Activated CD8-positive, alpha-beta T cell treated with anti-CD3 and anti-CD28 coated beads for 36 hours (primary cell): ENCODE measurements at regions not wholly inside any gene's neighbourhood (a gene's known extent, or its start where the extent isn't known, plus 50 kb on each side); places are given as distances from the start of the nearest gene placed in this dataset.

Source experiments
- ATAC-seq: fragments of 200-7000 bp; cut with Tn5 transposase; one replicate; pipeline ENCODE4 v1.10.0; 2021; ENCODE audit warnings: mild to moderate bottlenecking, moderate library complexity
- CTCF ChIA-PET: fragments of 350-600 bp; sonication (Branson Sonifier 250); formaldehyde crosslinking; loops from one replicate; lab custom pipeline; 2021; ENCODE audit warnings: antibody characterized with exemption; lab: Charles Lee
- POLR2A ChIA-PET: fragments of 350-600 bp; sonication (Branson Sonifier 250); formaldehyde crosslinking; loops from one replicate; lab custom pipeline; 2021; ENCODE audit warnings: antibody characterized with exemption; lab: Charles Lee
- DNase-seq: peaks from one replicate; pipeline ENCODE4 v3.0.0-alpha.2; 2020
- H3K27ac Mint-ChIP-seq: one replicate; pipeline ENCODE4 v1.8.0; 2021; ENCODE audit warnings: mild to moderate bottlenecking, mixed read lengths
- H3K27me3 Mint-ChIP-seq: one replicate; pipeline ENCODE4 v1.8.0; 2021; ENCODE audit warnings: mixed read lengths
- H3K36me3 Mint-ChIP-seq: one replicate; pipeline ENCODE4 v1.8.0; 2021; ENCODE audit warnings: low read depth, mixed read lengths
- H3K4me1 Mint-ChIP-seq: one replicate; pipeline ENCODE4 v1.8.0; 2021; ENCODE audit warnings: low read depth, mixed read lengths
- H3K4me3 Mint-ChIP-seq: one replicate; pipeline ENCODE4 v1.8.0; 2021; ENCODE audit warnings: mild to moderate bottlenecking, moderate library complexity, mixed read lengths
- H3K9me3 Mint-ChIP-seq: one replicate; pipeline ENCODE4 v1.8.0; 2021; ENCODE audit warnings: mixed read lengths
- CTCF ChIP-seq: fragments of 200-600 bp; IDR thresholded peaks from one replicate; pipeline ENCODE4 v1.8.0; 2022; ENCODE audit warnings: antibody characterized with exemption, mild to moderate bottlenecking
- intact Hi-C: fragments of 100-400 bp; cut with micrococcal nuclease; formaldehyde crosslinking; loops from one replicate; pipeline ENCODE4 v1.10.0; 2022

GRCh38 chr2:4256351-4256750 is 553.0 kb downstream of the DCDC2C start:
- H3K36me3 Mint-ChIP-seq, result no peaks in the 10 kb centered on the region
- intact Hi-C loops, result no loop called here
- CTCF ChIA-PET, result no interaction called here
- peaks cover under 1% of the 10 kb centered on the region for H3K9me3 Mint-ChIP-seq
- TF ChIP-seq CTCF, result no peak
- no peak for DNase-seq
- no peaks in the 10 kb centered on the region for H3K4me1 Mint-ChIP-seq
- H3K27ac Mint-ChIP-seq, result no peak overlapping the region
- no peaks in the 10 kb centered on the region for H3K27me3 Mint-ChIP-seq
- POLR2A ChIA-PET, result no interaction called here
- H3K4me3 Mint-ChIP-seq, result no peak overlapping the region
- ATAC-seq, result no peak

GRCh38 chr2:4258563-4258962 is 555.2 kb downstream of the DCDC2C start:
- no peak for TF ChIP-seq CTCF
- Mint-ChIP-seq H3K27me3 (no peaks in the 10 kb centered on the region), H3K9me3 (no peaks in the 10 kb centered on the region), H3K4me3 (no peak overlapping the region), H3K27ac (no peak overlapping the region), H3K36me3 (no peaks in the 10 kb centered on the region), H3K4me1 (no peaks in the 10 kb centered on the region)
- ChIA-PET POLR2A (no interaction called here), CTCF (no interaction called here)
- intact Hi-C loops, result no loop called here
- ATAC-seq, result no peak
- no peak for DNase-seq

GRCh38 chr2:4265936-4266335 is 562.6 kb downstream of the DCDC2C start:
- ATAC-seq (no peak), DNase-seq (no peak)
- TF ChIP-seq CTCF, result no peak
- no peaks in the 10 kb centered on the region for H3K27me3 Mint-ChIP-seq
- intact Hi-C loops, result no loop called here
- H3K4me1 Mint-ChIP-seq, result no peaks in the 10 kb centered on the region
- no peaks in the 10 kb centered on the region for H3K9me3 Mint-ChIP-seq
- no peak overlapping the region for H3K4me3 Mint-ChIP-seq
- ChIA-PET POLR2A (no interaction called here), CTCF (no interaction called here)
- no peak overlapping the region for H3K27ac Mint-ChIP-seq
- H3K36me3 Mint-ChIP-seq, result no peaks in the 10 kb centered on the region

- ChIA-PET CTCF (no interaction called here), POLR2A (no interaction called here)
- Mint-ChIP-seq H3K9me3 (peaks cover 3% of the 10 kb centered on the region), H3K4me1 (no peaks in the 10 kb centered on the region), H3K4me3 (no peak overlapping the region), H3K27me3 (no peaks in the 10 kb centered on the region), H3K27ac (no peak overlapping the region), H3K36me3 (no peaks in the 10 kb centered on the region)
- TF ChIP-seq CTCF, result no peak
- ATAC-seq (no peak), DNase-seq (no peak)
- intact Hi-C loops, result no loop called here
Observed at GRCh38 chr2:4269885-4270284, 566.5 kb downstream of the DCDC2C start.

- Mint-ChIP-seq H3K4me1 (no peaks in the 10 kb centered on the region), H3K27ac (no peak overlapping the region), H3K9me3 (peaks cover 3% of the 10 kb centered on the region), H3K36me3 (no peaks in the 10 kb centered on the region), H3K4me3 (no peak overlapping the region), H3K27me3 (no peaks in the 10 kb centered on the region)
- CTCF ChIA-PET, result no interaction called here
- ATAC-seq, result no peak
- POLR2A ChIA-PET, result interaction anchor here (0.5 kb wide), 1 partner anchor 136 kb away, joined by 4 read pairs; no protein-coding TSS in a partner anchor
- no peak for DNase-seq
- intact Hi-C loops, result no loop called here
- TF ChIP-seq CTCF, result no peak
Observed at GRCh38 chr2:4272261-4272858, 569.0 kb downstream of the DCDC2C start.
